RWPE2 (cell line): ENCODE measurements at regions not wholly inside any gene's neighbourhood (a gene's known extent, or its start where the extent isn't known, plus 50 kb on each side); places are given as distances from the start of the nearest gene placed in this dataset.

Source experiments
- ATAC-seq: fragments of 200-7000 bp; cut with Tn5 transposase; 3 replicates; pipeline ENCODE4 v1.9.1; 2021; ENCODE audit warnings: low read depth
- DNase-seq: peaks from one replicate; pipeline ENCODE4 v3.0.0-alpha.2; 2020; ENCODE audit warnings: low spot score
- H3K27ac ChIP-seq: fragments of 450-650 bp; 2 replicates; pipeline ENCODE4 v1.5.1; 2017; ENCODE audit warnings: mild to moderate bottlenecking; ENCODE audit not compliant: poor library complexity, severe bottlenecking
- H3K27me3 ChIP-seq: fragments of 250-450 bp; sonication (Bioruptor Pico); 2 replicates; pipeline ENCODE4 v1.5.1; 2021; ENCODE audit warnings: mild to moderate bottlenecking, moderate library complexity; ENCODE audit not compliant: insufficient read depth, poor library complexity, severe bottlenecking
- H3K36me3 ChIP-seq: fragments of 250-450 bp; sonication (Bioruptor Pico); 2 replicates; pipeline ENCODE4 v1.5.1; 2020; ENCODE audit warnings: low read depth, mild to moderate bottlenecking, moderate library complexity
- H3K4me1 ChIP-seq: fragments of 250-450 bp; sonication (Bioruptor Pico); 2 replicates; pipeline ENCODE4 v1.5.1; 2021; ENCODE audit warnings: mild to moderate bottlenecking, moderate library complexity; ENCODE audit not compliant: insufficient read depth, poor library complexity, severe bottlenecking
- H3K4me3 ChIP-seq: fragments of 250-450 bp; sonication (Bioruptor Pico); 2 replicates; pipeline ENCODE4 v1.5.1; 2021; ENCODE audit warnings: mild to moderate bottlenecking, moderate library complexity; ENCODE audit not compliant: severe bottlenecking
- H3K9me3 ChIP-seq: fragments of 250-450 bp; sonication (Bioruptor Pico); 2 replicates; pipeline ENCODE4 v1.5.1; 2021; ENCODE audit warnings: mild to moderate bottlenecking, moderate library complexity; ENCODE audit not compliant: severe bottlenecking
- CTCF ChIP-seq: fragments of 450-650 bp; IDR thresholded peaks from one replicate; pipeline ENCODE4 v1.5.1; 2017; ENCODE audit warnings: mild to moderate bottlenecking, moderate library complexity; ENCODE audit not compliant: poor library complexity, severe bottlenecking

DNA sequence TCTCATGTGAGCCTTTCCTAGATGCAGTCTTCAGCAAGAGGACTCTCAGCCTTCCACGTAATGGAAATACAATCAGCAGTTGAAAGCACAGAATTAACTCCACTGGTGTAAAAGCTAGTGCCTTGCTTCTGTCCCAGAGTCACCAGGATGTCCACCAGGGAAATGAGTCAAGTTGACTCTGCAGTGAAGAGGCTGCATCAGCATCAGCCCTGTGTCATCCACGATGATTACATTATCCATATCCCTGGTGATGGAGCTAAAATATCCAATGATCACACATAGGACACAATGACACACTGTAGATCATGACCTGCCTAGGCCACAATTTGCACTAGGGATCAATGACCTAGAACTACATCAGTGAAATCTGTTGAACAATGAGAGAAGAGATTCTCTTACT, 262.4 kb downstream of the ERMARD start:
- Histone ChIP-seq H3K27me3 (no peaks in the 10 kb centered on the region), H3K9me3 (no peaks in the 10 kb centered on the region), H3K4me1 (no peaks in the 10 kb centered on the region), H3K27ac (no peak overlapping the region), H3K36me3 (no peaks in the 10 kb centered on the region), H3K4me3 (no peak overlapping the region)
- DNase-seq (no peak), ATAC-seq (no peak)
- TF ChIP-seq CTCF: no peak

DNA sequence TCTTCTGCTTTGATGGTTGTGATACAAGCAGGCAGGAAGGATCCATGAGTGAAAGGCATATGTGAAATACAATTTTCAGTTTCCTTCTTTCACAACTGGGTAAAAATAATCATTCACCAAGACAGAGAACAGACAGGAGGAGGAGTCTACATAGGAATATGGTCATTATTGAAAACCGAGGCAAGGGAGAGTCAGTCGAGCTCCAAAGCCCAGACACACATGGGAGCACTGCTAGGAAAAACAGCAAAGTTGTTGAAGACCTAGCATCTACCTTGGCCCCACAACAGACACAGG, 260.6 kb downstream of the ERMARD start:
- no peaks in the 10 kb centered on the region for H3K36me3 ChIP-seq
- no peaks in the 10 kb centered on the region for H3K4me1 ChIP-seq
- H3K27ac ChIP-seq: no peak overlapping the region
- H3K27me3 ChIP-seq: no peaks in the 10 kb centered on the region
- TF ChIP-seq CTCF: no peak
- no peak overlapping the region for H3K4me3 ChIP-seq
- H3K9me3 ChIP-seq: no peaks in the 10 kb centered on the region
- ATAC-seq (no peak), DNase-seq (no peak)

DNA sequence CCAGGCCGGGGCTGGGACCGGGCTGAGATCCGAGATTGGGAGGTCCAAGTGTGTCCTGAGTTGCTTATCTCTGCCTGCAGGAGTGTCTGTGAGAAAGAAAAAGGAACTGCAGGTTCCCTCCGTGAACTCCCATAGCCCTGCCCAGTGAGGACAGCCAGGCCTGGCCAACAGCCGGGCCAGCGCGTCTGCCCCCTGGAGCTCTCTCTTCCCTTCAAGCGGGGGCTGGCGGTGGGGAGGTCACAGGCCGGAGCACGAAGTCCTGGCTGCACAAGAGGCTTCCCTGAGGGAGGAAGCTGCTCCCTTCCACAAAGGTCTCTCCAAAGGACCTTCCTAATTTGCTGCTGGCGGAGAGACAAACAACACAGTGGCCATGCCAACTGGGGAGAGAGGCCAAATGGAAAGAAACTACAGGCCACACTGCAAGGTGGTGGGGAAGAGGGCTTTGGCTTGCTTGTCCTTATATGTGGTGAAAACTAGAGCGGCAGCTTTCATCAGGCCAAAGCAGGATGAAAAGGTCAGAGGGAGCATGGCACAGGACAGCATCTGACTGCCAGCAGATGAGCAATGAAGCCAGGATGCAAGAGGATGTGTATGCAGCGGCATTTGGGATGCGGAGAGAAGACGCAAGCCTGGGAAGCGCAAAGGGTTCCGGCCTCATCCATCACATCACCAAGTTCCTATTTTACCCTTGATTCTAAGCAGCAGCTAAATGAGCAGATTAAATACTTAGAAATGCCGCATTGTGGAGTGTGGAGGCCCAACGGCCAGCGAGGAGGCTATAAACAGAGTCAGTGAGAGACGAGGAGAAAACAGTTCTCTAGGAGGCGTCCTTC, 260.0 kb downstream of the ERMARD start:
- H3K27me3 ChIP-seq: no peaks in the 10 kb centered on the region
- no peaks in the 10 kb centered on the region for H3K36me3 ChIP-seq
- no peak overlapping the region for H3K4me3 ChIP-seq
- no peak overlapping the region for H3K27ac ChIP-seq
- DNase-seq (no peak), ATAC-seq (no peak)
- no peaks in the 10 kb centered on the region for H3K4me1 ChIP-seq
- TF ChIP-seq CTCF: no peak
- no peaks in the 10 kb centered on the region for H3K9me3 ChIP-seq

- TF ChIP-seq CTCF: no peak
- no peaks in the 10 kb centered on the region for H3K36me3 ChIP-seq
- no peaks in the 10 kb centered on the region for H3K4me1 ChIP-seq
- no peaks in the 10 kb centered on the region for H3K27me3 ChIP-seq
- no peak for DNase-seq
- no peak overlapping the region for H3K4me3 ChIP-seq
- no peaks in the 10 kb centered on the region for H3K9me3 ChIP-seq
- no peak overlapping the region for H3K27ac ChIP-seq
- no peak for ATAC-seq
Observed at GRCh38 chr6:170010665-170011203, 259.3 kb downstream of the ERMARD start.

DNA sequence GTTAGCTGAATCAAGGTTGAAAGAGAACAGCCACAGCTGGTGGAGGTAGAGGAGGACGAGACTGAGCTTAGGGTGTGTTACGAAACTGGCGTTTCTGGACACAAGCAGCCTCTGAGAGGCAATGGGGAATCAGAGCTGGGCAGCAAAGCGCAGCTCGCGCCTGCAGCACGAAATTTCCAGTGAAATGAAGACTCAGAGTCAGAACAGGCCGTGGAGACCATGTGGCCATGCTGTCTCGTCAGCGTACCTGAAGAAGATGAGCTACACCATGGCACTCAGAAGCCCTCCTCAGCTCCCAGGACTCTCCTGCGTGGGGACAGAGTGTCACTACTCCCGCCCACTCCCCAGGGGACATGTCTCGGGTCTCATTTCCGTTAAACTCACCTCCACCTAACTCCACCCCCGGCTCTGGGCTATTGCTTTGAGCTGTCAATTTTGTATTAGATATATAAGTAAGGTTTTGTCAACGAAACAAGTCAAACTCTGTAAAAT, 256.9 kb downstream of the ERMARD start:
- Histone ChIP-seq H3K36me3 (no peaks in the 10 kb centered on the region), H3K9me3 (peaks cover 10% of the 10 kb centered on the region), H3K4me1 (no peaks in the 10 kb centered on the region), H3K4me3 (no peak overlapping the region), H3K27ac (no peak overlapping the region), H3K27me3 (no peaks in the 10 kb centered on the region)
- TF ChIP-seq CTCF: no peak
- no peak for DNase-seq
- no peak for ATAC-seq
